ENCODE measurements at regions not wholly inside any gene's neighbourhood (a gene's known extent, or its start where the extent isn't known, plus 50 kb on each side); places are given as distances from the start of the nearest gene placed in this dataset.

- no peak overlapping the region for H3K27ac ChIP-seq
- H3K27me3 ChIP-seq: no peaks in the 10 kb centered on the region
- intact Hi-C loops (cut with DNase I): no loop called here
- H3K4me3 ChIP-seq: no peak overlapping the region
- no peaks in the 10 kb centered on the region for H3K9me3 ChIP-seq
- no peak for DNase-seq
- H3K4me1 ChIP-seq: no peaks in the 10 kb centered on the region
- no peak for TF ChIP-seq CTCF (IDR thresholded peaks at IDR 0.05)
- WGBS, 2 donors: 73 to 83% methylated on average over 4 of the region's 4 CpGs
- H3K36me3 ChIP-seq: no peaks in the 10 kb centered on the region
These were observed 440.1 kb upstream of the FAR2 start for GRCh38 chr12:28708918-28709371.

GRCh38 chr12:28709986-28710685 lies 438.9 kb upstream of the FAR2 start:
- H3K27ac ChIP-seq: no peak overlapping the region
- H3K27me3 ChIP-seq: no peaks in the 10 kb centered on the region
- DNase-seq: no peak
- H3K4me3 ChIP-seq: no peak overlapping the region
- no peaks in the 10 kb centered on the region for H3K4me1 ChIP-seq
- H3K9me3 ChIP-seq: no peaks in the 10 kb centered on the region
- no peaks in the 10 kb centered on the region for H3K36me3 ChIP-seq
- intact Hi-C loops (cut with DNase I): no loop called here
- 78 to 85% methylated on average over 4 of the region's 4 CpGs for WGBS, 2 donors
- TF ChIP-seq POLR2A (IDR thresholded peaks at IDR 0.05) (no peak), CTCF (IDR thresholded peaks at IDR 0.05) (no peak)

DNA sequence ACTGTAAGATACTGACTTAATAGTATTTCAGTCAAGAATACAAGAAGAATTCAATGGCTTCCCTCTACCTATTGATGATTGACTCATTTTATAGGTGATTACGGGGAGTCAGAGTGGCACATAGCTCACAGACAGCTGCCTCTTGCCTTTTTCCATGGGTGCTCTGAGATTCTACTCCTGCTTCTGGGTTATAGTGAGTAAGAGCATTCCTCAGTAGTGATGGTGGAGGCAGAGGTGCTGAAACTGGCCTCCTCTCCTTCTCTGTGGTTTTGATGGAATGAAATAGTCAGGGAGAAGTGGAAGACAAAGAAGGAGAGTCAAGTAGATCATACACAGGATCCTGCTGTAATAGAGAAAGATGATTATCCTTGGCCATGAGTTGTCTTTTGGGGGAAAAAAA lies 438.2 kb upstream of the FAR2 start:
- TF ChIP-seq POLR2A (IDR thresholded peaks at IDR 0.05): no peak
- no peak for TF ChIP-seq CTCF (IDR thresholded peaks at IDR 0.05)
- H3K4me3 ChIP-seq: no peak overlapping the region
- DNase-seq: no peak
- no peaks in the 10 kb centered on the region for H3K4me1 ChIP-seq
- no peaks in the 10 kb centered on the region for H3K9me3 ChIP-seq
- intact Hi-C loops (cut with DNase I): no loop called here
- H3K27me3 ChIP-seq: no peaks in the 10 kb centered on the region
- 79 to 88% methylated on average over 1 of the region's 1 CpG for WGBS, 2 donors
- no peaks in the 10 kb centered on the region for H3K36me3 ChIP-seq
- H3K27ac ChIP-seq: no peak overlapping the region

GRCh38 chr12:28711421-28711820 lies 437.7 kb upstream of the FAR2 start:
- no peaks in the 10 kb centered on the region for H3K27me3 ChIP-seq
- TF ChIP-seq CTCF (IDR thresholded peaks at IDR 0.05): no peak
- no peak for TF ChIP-seq POLR2A (IDR thresholded peaks at IDR 0.05)
- WGBS, 2 donors: 80 to 87% methylated on average over 1 of the region's 1 CpG

GRCh38 chr12:28742791-28743190 lies 406.3 kb upstream of the FAR2 start:
- no peaks in the 10 kb centered on the region for H3K36me3 ChIP-seq
- no peaks in the 10 kb centered on the region for H3K27me3 ChIP-seq
- intact Hi-C loops (cut with DNase I): no loop called here
- H3K27ac ChIP-seq: no peak overlapping the region
- H3K4me1 ChIP-seq: peaks cover 0 to 13% (median 0%) of the 10 kb centered on the region in 3 donors
- no peak overlapping the region for H3K4me3 ChIP-seq
- no peak for TF ChIP-seq POLR2A (IDR thresholded peaks at IDR 0.05)
- no peak for TF ChIP-seq CTCF (IDR thresholded peaks at IDR 0.05)
- no peaks in the 10 kb centered on the region for H3K9me3 ChIP-seq
- DNase-seq: no peak

More at GRCh38 chr12:28711421-28711820, 437.7 kb upstream of the FAR2 start:
- no peaks in the 10 kb centered on the region for H3K9me3 ChIP-seq
- H3K4me3 ChIP-seq: no peak overlapping the region
- H3K4me1 ChIP-seq: no peaks in the 10 kb centered on the region
- H3K27ac ChIP-seq: no peak overlapping the region
- DNase-seq: no peak
- intact Hi-C loops (cut with DNase I): no loop called here
- no peaks in the 10 kb centered on the region for H3K36me3 ChIP-seq

Measured in esophagus squamous epithelium (tissue), 5 donors.